Daoy (cell line): ENCODE measurements at regions not wholly inside any gene's neighbourhood (a gene's known extent, or its start where the extent isn't known, plus 50 kb on each side); places are given as distances from the start of the nearest gene placed in this dataset.

Source experiments
- DNase-seq: peaks from one replicate; pipeline ENCODE4 v3.0.0-alpha.2; 2015; ENCODE audit warnings: low read depth

GRCh38 chr7:63008366-63008765, 990.3 kb upstream of the ZNF722 start:
- no peak for DNase-seq

- DNase-seq = no peak
These were observed 988.9 kb upstream of the ZNF722 start for GRCh38 chr7:63009771-63010170.

GRCh38 chr7:63012633-63013183, 985.9 kb upstream of the ZNF722 start:
- DNase-seq = no peak

DNA sequence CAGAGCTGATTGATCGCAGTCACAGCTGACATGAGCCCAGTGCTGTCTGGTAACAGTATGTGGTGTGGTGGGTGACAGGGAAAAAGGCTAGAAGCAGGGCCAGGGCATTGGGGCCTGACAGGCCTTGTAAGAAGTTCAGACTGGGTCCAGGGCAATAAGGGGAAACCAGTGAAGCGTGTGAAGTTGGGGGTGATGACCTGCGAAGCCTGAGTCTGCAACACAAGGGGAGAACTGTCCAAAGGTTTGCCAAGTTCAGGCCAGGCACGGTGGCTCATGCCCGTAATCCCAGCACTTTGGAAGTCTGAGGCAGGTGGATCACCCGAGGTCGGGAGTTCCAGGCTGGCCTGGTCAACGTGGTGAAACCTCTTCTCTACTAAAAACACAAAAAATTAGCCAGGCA, 983.9 kb upstream of the ZNF722 start:
- no peak for DNase-seq

GRCh38 chr7:63023182-63023787, 975.4 kb upstream of the ZNF722 start:
- no peak for DNase-seq

GRCh38 chr7:63024446-63024845, 974.2 kb upstream of the ZNF722 start:
- DNase-seq = no peak

- no peak for DNase-seq
These were observed 972.8 kb upstream of the ZNF722 start for GRCh38 chr7:63025815-63026214.

DNA sequence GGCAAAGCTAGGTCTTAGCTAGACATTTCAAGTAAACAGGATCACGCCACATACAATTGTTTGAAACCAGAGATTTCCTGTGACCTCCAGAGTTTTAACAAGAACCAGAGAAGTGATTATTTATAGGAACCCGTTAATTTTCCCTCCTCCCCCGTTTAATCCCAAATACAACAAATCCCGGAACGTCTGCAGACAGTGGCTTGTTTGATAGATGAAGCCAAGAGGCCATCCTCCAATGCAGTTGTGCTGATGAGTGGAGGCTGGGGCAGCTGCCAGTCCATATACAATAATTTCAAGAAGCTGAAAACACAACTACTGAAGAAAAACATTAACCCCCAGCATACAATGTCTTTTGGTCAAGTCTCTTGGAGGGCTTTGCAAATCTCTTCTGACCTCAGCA, 971.6 kb upstream of the ZNF722 start:
- no peak for DNase-seq

GRCh38 chr7:63028376-63029206, 970.1 kb upstream of the ZNF722 start:
- DNase-seq = no peak

GRCh38 chr7:63029207-63029522, 969.5 kb upstream of the ZNF722 start:
- no peak for DNase-seq

- DNase-seq = no peak
These were observed 968.6 kb upstream of the ZNF722 start for GRCh38 chr7:63030061-63030460.

DNA sequence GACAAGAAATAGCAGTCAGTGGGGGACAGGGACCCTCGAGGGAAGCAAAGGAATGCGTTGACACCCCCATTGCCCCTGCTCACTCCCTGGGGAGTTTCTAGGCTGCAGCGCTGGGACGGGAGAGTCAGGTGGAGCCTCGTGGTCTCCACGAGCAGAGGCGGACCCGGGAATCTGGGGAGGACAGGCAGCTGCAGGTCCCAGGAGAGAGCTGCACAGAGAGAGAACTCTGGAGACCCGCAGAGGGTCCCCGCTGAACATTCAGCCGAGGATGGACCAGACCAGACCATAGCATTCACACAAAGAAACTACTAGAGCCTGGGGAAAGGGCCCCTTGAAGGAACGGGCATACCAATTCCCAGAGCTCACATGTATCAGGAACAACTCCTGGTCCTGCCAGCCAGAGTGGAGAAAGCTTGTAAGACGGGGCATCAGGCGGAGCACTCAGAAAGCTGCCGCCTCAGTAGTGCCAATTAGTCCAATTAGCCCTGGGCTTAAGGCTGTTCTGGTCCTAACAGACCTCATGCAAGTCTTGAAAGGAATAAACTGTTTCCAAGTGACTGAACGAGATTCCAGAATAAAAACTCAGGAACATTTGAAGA, 966.7 kb upstream of the ZNF722 start:
- no peak for DNase-seq

GRCh38 chr7:63037242-63037641, 961.4 kb upstream of the ZNF722 start:
- no peak for DNase-seq

DNA sequence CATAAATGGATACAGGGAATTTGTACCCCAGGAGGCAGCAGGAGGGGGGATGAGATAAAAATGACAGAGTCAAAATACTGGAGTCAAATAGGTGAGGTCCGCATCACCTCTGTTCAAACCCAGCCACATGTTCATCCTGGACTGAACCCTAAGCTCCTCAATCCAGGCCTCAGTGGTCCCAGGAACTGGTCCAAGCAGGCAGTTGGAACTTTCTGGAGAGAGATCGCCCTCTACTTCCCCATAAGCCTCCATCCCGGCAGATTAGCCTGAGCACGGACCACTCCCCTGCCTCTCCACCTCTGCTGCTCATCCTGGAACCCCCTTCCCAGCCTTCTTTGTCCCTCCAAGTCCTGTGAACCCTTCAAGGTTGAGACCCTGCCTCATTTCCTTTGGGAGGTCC, 959.7 kb upstream of the ZNF722 start:
- DNase-seq = no peak

GRCh38 chr7:63039882-63040281, 958.8 kb upstream of the ZNF722 start:
- no peak for DNase-seq

DNA sequence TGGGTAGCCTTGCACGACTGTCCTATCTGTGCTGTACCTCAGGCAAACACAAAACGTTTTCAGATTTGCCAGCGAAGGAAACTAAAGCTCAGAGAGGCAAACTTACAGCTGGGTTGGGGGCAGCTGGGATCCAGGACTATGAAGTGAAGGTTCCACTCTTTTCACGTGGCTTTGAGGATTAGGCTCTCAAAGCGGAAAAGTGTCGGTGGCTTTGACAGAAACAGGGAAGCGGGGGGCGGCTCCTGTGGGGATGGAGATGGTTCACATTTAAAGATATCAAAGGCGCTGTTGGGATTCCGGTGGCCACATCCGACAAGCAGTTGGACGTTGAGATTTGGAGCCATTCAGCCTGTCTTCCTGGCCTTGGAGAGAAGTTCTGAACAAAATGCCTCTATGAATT, 958.3 kb upstream of the ZNF722 start:
- DNase-seq = no peak

DNA sequence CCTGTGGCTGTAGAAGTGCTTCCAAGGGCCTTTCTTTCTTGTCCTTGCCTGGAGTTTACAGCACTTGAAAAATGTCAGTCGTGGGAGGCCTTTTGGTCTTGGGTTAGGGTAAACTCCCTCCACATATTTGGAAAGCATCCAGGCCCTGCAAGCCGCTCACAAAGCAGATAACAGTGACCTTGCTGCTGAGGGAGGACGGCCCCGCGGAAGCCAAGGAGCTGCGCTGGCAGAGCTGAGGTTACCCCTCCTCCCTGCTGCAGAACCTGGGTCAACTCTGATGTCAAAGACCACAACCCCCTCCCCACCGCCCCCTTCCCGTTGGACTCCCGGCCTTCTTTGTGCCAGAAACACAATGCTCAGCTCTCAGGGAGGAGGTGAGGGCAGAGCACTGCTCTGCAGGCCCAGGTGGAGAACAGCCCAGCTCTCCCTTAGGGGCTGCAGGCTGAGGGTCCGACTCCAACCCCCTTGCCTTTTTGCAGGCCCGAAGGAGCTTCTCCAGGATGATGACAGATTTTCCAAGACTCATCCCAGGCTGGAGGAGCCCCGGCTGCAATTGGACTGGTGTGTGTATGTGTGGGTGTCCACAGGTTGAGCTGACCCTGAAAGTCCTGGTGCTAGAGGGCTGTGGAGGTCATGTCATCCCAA, 957.6 kb upstream of the ZNF722 start:
- no peak for DNase-seq

GRCh38 chr7:63041786-63042185, 956.9 kb upstream of the ZNF722 start:
- DNase-seq = no peak

- DNase-seq = no peak
These were observed 955.7 kb upstream of the ZNF722 start for GRCh38 chr7:63042730-63043511.

DNA sequence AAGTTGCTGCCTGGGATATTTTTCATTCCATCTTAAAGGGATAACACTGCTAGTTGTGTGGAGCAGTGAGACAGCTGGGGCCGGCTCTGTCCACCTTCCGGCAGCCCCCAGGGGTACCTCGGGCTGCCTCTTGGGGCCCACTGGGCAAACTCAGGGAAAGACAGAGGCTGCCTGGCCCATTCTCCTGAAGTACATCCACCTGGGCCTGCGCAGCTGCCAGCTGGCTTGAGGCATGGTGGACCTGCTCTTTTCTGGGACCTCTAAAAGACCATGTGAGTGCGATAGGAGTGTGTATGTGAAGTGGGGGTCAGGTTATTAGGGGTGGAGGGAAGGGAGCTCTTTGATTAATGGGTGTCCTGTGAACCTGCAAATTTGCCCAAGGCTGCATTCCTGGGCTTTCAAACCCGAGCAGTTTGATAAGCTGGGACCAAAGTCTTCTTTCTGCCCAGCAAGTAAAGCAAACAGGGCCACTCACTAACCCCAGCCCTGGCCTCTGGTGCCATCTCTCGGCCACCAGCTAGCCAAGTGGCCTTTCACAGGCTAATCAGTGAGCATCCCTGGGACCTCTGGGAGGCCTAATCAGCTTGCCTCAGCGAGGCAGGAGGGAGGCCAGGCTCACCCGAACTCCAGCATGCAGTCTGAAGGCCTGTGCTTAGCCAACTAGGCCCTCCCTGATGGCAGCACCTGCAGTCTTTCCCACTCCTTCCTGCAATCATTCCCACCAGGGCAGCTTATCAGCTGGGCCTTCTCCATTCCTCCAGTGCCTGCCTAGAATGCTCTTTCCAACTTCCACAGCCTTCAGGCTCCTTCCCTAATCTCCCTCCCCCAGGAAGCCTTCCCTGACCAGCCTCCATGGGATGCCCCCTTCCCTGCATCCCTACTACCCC, 954.7 kb upstream of the ZNF722 start:
- no peak for DNase-seq

GRCh38 chr7:63044721-63045120, 953.9 kb upstream of the ZNF722 start:
- no peak for DNase-seq
